ENCODE measurements at regions not wholly inside any gene's neighbourhood (a gene's known extent, or its start where the extent isn't known, plus 50 kb on each side); places are given as distances from the start of the nearest gene placed in this dataset.

DNA sequence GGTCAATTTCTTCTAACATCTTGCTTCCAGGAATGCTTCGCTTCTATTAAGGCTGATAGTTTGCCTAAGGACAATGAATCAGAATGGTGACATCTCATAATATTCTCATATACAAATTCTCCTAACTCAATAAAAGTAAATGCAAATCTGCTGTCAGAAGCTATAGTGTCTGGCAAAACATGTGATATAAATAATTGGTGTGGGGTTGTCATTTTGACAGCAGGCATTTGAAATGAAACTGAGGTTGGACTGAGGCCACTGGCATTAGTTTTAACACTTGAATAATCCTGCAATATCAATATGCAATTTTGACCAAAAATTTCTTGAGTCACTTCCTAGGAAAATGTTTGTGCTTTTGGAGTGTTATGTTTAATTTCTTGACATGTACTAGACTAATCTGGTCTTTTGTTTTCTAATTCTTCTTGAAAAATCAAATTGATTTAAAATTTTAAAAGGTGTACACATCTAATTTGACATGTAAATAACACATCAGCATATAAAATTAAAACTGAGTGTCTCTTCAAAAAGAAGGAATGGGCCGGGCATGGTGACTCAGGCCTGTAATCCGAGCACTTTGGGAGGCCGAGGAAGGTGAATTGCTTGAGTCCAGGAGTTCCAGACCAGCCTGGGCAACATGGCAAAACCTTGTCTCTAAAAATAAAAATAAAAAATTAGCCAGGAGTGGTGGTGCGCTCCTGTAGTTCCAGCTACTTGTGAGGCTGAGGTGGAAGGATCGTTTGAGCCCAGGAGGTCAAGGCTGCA lies 92.3 kb upstream of the BTG1 start:
- Histone ChIP-seq H3K27ac (no peak overlapping the region), H3K9me3 (no peaks in the 10 kb centered on the region), H3K36me3 (no peaks in the 10 kb centered on the region), H3K4me3 (no peak overlapping the region), H3K4me1 (no peaks in the 10 kb centered on the region), H3K27me3 (no peaks in the 10 kb centered on the region)
- TF ChIP-seq POLR2A (IDR thresholded peaks at IDR 0.05) = no peak
- TF ChIP-seq, protein P1, sequence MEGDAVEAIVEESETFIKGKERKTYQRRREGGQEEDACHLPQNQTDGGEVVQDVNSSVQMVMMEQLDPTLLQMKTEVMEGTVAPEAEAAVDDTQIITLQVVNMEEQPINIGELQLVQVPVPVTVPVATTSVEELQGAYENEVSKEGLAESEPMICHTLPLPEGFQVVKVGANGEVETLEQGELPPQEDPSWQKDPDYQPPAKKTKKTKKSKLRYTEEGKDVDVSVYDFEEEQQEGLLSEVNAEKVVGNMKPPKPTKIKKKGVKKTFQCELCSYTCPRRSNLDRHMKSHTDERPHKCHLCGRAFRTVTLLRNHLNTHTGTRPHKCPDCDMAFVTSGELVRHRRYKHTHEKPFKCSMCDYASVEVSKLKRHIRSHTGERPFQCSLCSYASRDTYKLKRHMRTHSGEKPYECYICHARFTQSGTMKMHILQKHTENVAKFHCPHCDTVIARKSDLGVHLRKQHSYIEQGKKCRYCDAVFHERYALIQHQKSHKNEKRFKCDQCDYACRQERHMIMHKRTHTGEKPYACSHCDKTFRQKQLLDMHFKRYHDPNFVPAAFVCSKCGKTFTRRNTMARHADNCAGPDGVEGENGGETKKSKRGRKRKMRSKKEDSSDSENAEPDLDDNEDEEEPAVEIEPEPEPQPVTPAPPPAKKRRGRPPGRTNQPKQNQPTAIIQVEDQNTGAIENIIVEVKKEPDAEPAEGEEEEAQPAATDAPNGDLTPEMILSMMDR (IDR thresholded peaks at IDR 0.05) = no peak
- ATAC-seq (no peak), DNase-seq (no peak)
- 92% methylated on average over 6 of the region's 6 CpGs for WGBS (ENCODE audit: insufficient coverage, low coverage, low lambda C conversion rate, missing lambda C conversion rate)
- intact Hi-C loops (cut with DNase I) = no loop called here

DNA sequence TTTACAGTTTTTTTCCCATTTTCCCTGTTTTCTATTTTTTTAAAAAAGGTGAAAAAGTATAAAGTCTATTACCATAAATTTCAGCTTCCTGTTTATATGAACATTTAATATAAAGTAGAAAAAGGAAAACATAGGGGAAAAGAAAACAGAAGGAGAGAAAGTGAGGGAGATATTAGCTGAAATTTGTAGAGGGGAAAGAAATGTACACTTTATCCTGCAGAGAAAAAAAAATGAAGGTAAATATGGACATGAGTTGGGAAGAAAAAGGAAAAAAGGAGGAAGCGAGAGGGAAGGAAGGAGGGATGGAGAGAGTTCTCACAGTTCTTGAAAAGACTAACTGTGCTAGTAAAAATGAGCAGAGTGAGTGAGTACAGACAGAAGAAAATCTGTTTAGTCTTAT lies 91.6 kb upstream of the BTG1 start:
- intact Hi-C loops (cut with DNase I) = no loop called here
- Histone ChIP-seq H3K27me3 (no peaks in the 10 kb centered on the region), H3K9me3 (no peaks in the 10 kb centered on the region), H3K27ac (no peak overlapping the region), H3K4me1 (no peaks in the 10 kb centered on the region), H3K36me3 (no peaks in the 10 kb centered on the region), H3K4me3 (no peak overlapping the region)
- WGBS (ENCODE audit: insufficient coverage, low coverage, low lambda C conversion rate, missing lambda C conversion rate) = 89% methylated on average over 1 of the region's 1 CpG
- no peak for ATAC-seq
- TF ChIP-seq, protein P1 (IDR thresholded peaks at IDR 0.05) = no peak
- no peak for TF ChIP-seq POLR2A (IDR thresholded peaks at IDR 0.05)
- DNase-seq = no peak

DNA sequence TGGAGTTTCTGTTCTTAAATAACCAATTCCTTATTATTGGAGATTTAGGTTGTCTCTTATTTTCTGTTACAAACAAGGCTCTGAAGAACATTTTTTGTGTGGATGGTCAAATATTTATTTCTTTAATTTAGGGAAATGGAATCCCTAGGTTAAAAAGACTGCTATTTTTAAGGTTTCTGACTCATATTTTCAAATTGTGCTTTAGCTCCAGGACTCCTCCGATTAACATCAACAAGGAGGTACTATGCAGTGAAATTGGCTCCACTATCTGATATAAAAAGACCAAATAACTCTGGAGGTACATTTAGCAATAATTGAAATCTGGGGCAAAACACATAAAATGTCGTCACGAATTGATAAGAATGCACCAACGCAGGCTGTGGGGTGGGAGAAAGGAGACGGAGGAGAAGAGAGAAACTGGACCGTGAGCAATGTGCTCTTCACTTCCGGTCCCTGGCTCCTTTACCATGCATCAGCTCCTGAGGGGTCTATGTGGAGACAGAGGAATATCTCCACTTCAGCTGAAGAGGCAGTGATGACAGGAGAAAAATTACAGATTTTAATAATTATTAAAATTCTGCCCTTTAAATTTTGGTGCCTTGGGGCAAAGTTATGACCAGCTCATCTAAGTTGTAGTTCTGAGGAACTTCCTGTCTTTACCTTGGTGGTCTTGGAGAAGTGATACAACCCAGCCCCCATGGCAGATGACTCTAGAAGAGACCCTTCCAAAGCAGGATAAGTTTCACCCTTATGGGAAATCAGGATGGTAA lies 90.2 kb upstream of the BTG1 start:
- no peaks in the 10 kb centered on the region for H3K36me3 ChIP-seq
- H3K27ac ChIP-seq = no peak overlapping the region
- WGBS (ENCODE audit: insufficient coverage, low coverage, low lambda C conversion rate, missing lambda C conversion rate) = 79% methylated on average over 7 of the region's 7 CpGs
- no peak overlapping the region for H3K4me3 ChIP-seq
- H3K9me3 ChIP-seq = no peaks in the 10 kb centered on the region
- TF ChIP-seq, protein P1 (IDR thresholded peaks at IDR 0.05) = no peak
- no peak for TF ChIP-seq POLR2A (IDR thresholded peaks at IDR 0.05)
- no peaks in the 10 kb centered on the region for H3K27me3 ChIP-seq
- ATAC-seq (no peak), DNase-seq (no peak)
- no peaks in the 10 kb centered on the region for H3K4me1 ChIP-seq
- intact Hi-C loops (cut with DNase I) = no loop called here

DNA sequence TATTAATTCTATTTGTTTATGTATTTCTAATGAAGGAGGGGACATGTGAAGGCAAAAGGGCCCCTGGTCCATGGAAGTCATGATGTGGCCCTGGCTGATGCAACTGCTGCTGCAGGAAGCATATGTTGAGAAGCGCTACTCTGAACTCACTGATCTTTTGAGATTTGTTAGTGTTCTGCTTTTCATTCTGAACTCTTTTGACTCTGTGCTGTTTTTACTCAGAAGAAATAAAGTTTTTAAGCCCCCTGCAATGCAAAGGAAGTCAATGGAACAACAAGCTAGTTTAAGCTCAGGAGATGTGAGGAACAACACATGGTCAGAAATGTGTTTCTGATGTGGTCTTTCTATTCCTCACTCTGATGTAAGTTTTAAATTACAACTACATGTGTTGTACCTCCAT lies 88.9 kb upstream of the BTG1 start:
- TF ChIP-seq, protein P1 (IDR thresholded peaks at IDR 0.05) = no peak
- TF ChIP-seq POLR2A (IDR thresholded peaks at IDR 0.05) = no peak
- Histone ChIP-seq H3K4me3 (no peak overlapping the region), H3K27me3 (no peaks in the 10 kb centered on the region), H3K27ac (no peak overlapping the region), H3K4me1 (no peaks in the 10 kb centered on the region), H3K36me3 (no peaks in the 10 kb centered on the region), H3K9me3 (no peaks in the 10 kb centered on the region)
- 79% methylated on average over 1 of the region's 1 CpG for WGBS (ENCODE audit: insufficient coverage, low coverage, low lambda C conversion rate, missing lambda C conversion rate)
- no peak for DNase-seq
- intact Hi-C loops (cut with DNase I) = no loop called here
- no peak for ATAC-seq
